PC-3 (cell line): ENCODE measurements at regions not wholly inside any gene's neighbourhood (a gene's known extent, or its start where the extent isn't known, plus 50 kb on each side); places are given as distances from the start of the nearest gene placed in this dataset.

Experiments used
- ATAC-seq: fragments of 200-7000 bp; cut with Tn5 transposase; 2 replicates; pipeline ENCODE4 v1.9.1; 2020; ENCODE audit warnings: mild to moderate bottlenecking, moderate library complexity
- BruUV-seq: library from RNA; stranded (reverse); fragments of 400-500 nt; replicated peaks from 2 replicates; lab custom pipeline; 2021; lab: Mats Ljungman, UMichigan
- CTCF ChIA-PET: fragments of 300-600 bp; sonication (Branson Sonifier 250); formaldehyde crosslinking; loops from one replicate; lab custom pipeline; 2022; ENCODE audit warnings: antibody characterized with exemption; lab: Charles Lee
- POLR2A ChIA-PET: fragments of 300-600 bp; sonication (Branson Sonifier 250); formaldehyde crosslinking; loops from one replicate; lab custom pipeline; 2022; ENCODE audit warnings: antibody characterized with exemption; ENCODE audit not compliant: unreplicated experiment; lab: Charles Lee
- DNase-seq: peaks from one replicate; pipeline ENCODE4 v3.0.0-alpha.2; 2015
- H2AFZ ChIP-seq: fragments of 300-600 bp; sonication (generic); 2 replicates; pipeline ENCODE4 v1.6.0; 2016; ENCODE audit warnings: antibody characterized with exemption, low read length
- H3F3A ChIP-seq: fragments of 300-600 bp; sonication (generic); one replicate; pipeline ENCODE4 v1.6.0; 2017; ENCODE audit warnings: antibody characterized with exemption, low read length, control low read depth, mild to moderate bottlenecking; ENCODE audit not compliant: unreplicated experiment
- H3K27ac ChIP-seq: fragments of 300-600 bp; sonication (generic); 2 replicates; pipeline ENCODE4 v1.5.1; 2016; ENCODE audit warnings: mild to moderate bottlenecking, low read length
- H3K27me3 ChIP-seq: fragments of 300-600 bp; sonication (generic); 2 replicates; pipeline ENCODE4 v1.6.1; 2016; ENCODE audit warnings: low read length, mixed read lengths
- H3K36me3 ChIP-seq: fragments of 300-600 bp; sonication (generic); 2 replicates; pipeline ENCODE4 v1.6.1; 2016; ENCODE audit warnings: low read depth, mixed run types, low read length, mixed read lengths
- H3K4me1 ChIP-seq: fragments of 300-600 bp; sonication (generic); 2 replicates; pipeline ENCODE4 v1.5.1; 2016; ENCODE audit warnings: low read length; ENCODE audit not compliant: insufficient read depth
- H3K4me2 ChIP-seq: fragments of 300-600 bp; sonication (generic); 2 replicates; pipeline ENCODE4 v1.6.0; 2016; ENCODE audit warnings: low read length
- H3K4me3 ChIP-seq: fragments of 300-600 bp; sonication (generic); 2 replicates; pipeline ENCODE4 v1.5.1; 2016; ENCODE audit warnings: mild to moderate bottlenecking, low read length, mixed read lengths
- H3K79me2 ChIP-seq: fragments of 300-600 bp; sonication (generic); 2 replicates; pipeline ENCODE4 v1.6.1; 2017; ENCODE audit warnings: low read length, mixed read lengths
- H3K9ac ChIP-seq: fragments of 300-600 bp; sonication (generic); 2 replicates; pipeline ENCODE4 v1.6.0; 2016; ENCODE audit warnings: mild to moderate bottlenecking, low read length
- H3K9me2 ChIP-seq: fragments of 300-600 bp; sonication (generic); replicated peaks from 2 replicates; pipeline ENCODE4 v1.6.1; 2016; ENCODE audit warnings: mixed run types, low read length, mixed read lengths
- H3K9me3 ChIP-seq: fragments of 300-600 bp; sonication (generic); 2 replicates; pipeline ENCODE4 v1.6.1; 2016; ENCODE audit warnings: low read length, mixed read lengths
- H4K20me1 ChIP-seq: fragments of 300-600 bp; sonication (generic); 2 replicates; pipeline ENCODE4 v1.6.1; 2016; ENCODE audit warnings: low read length, mixed read lengths
- EZH2 ChIP-seq: fragments of 300-600 bp; sonication (generic); IDR thresholded peaks from one replicate; pipeline ENCODE4 v1.6.1; 2017; ENCODE audit warnings: antibody characterized with exemption, mild to moderate bottlenecking, low read length; ENCODE audit not compliant: unreplicated experiment
- EZH2phosphoT487 ChIP-seq: fragments of 300-600 bp; sonication (generic); IDR thresholded peaks from 2 replicates; pipeline ENCODE4 v1.6.1; 2018; ENCODE audit warnings: mild to moderate bottlenecking, antibody characterized with exemption, low read length, borderline replicate concordance
- intact Hi-C: fragments of 100-400 bp; cut with micrococcal nuclease; formaldehyde crosslinking; loops from 2 replicates; pipeline ENCODE4 v1.9.0; 2023
- TF ChIP-seq, protein P1 (sequence below): fragments of 300-600 bp; sonication (generic); conservative IDR thresholded peaks from 2 replicates; pipeline ENCODE4 v1.5.1; 2017; ENCODE audit warnings: antibody characterized with exemption, low read depth, mild to moderate bottlenecking, low read length

GRCh38 chr5:41621420-41621819 lies 111.0 kb upstream of the PLCXD3 start:
- Histone ChIP-seq H3K9ac (no peak overlapping the region), H3K9me3 (no peaks in the 10 kb centered on the region), H3K4me2 (no peak overlapping the region), H2AFZ (no peak overlapping the region), H3K27ac (no peak overlapping the region), H3K4me1 (no peaks in the 10 kb centered on the region), H4K20me1 (no peaks in the 10 kb centered on the region), H3F3A (no peaks in the 10 kb centered on the region), H3K79me2 (no peaks in the 10 kb centered on the region), H3K36me3 (no peaks in the 10 kb centered on the region), H3K27me3 (no peaks in the 10 kb centered on the region), H3K4me3 (no peak overlapping the region), H3K9me2 (no peaks in the 10 kb centered on the region)
- no peak for ATAC-seq
- ChIA-PET POLR2A (interaction anchor here (0.6 kb wide), 1 partner anchor 103 kb away, joined by 8 read pairs; no protein-coding TSS in a partner anchor), CTCF (interaction anchor here (0.6 kb wide), 1 partner anchor 20 kb away, joined by 4 read pairs; no protein-coding TSS in a partner anchor)
- no peak for DNase-seq
- no TSS peak for BruUV-seq
- TF ChIP-seq EZH2: no peak
- no peak for TF ChIP-seq EZH2phosphoT487
- TF ChIP-seq, protein P1, sequence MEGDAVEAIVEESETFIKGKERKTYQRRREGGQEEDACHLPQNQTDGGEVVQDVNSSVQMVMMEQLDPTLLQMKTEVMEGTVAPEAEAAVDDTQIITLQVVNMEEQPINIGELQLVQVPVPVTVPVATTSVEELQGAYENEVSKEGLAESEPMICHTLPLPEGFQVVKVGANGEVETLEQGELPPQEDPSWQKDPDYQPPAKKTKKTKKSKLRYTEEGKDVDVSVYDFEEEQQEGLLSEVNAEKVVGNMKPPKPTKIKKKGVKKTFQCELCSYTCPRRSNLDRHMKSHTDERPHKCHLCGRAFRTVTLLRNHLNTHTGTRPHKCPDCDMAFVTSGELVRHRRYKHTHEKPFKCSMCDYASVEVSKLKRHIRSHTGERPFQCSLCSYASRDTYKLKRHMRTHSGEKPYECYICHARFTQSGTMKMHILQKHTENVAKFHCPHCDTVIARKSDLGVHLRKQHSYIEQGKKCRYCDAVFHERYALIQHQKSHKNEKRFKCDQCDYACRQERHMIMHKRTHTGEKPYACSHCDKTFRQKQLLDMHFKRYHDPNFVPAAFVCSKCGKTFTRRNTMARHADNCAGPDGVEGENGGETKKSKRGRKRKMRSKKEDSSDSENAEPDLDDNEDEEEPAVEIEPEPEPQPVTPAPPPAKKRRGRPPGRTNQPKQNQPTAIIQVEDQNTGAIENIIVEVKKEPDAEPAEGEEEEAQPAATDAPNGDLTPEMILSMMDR: no peak
- intact Hi-C loops: no loop called here

DNA sequence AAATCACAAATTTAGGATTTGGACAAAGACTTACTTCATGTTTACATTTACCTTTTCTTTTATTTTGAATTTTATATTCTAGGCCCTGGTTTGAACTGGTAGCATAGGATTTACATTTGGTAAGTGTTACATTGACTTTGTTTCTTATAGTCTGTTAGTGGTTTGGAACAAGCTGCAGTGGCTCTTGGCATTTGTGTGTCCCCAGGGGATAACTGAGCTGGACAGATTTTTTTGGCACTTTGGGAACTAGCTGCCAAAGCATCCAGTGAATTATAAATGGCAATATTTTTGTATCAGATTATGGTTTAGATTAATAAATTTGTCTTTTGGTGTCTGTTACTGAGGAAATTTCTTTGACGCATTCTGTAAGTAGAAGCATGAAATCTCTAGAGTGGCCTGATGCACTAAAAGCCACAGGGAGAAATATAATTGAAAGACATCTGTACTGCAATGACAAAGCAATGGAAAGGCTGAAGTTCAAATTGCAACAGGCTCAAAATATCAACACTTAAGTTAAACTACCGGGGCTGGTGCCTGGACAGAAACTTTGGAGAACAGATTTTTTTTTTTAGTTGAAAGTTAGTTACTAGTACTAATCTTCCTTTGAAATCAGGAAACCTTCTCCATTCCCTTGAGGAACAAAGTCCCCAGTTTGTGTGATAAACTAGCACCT lies 107.6 kb upstream of the PLCXD3 start:
- Histone ChIP-seq H3K36me3 (no peaks in the 10 kb centered on the region), H3K9me3 (no peaks in the 10 kb centered on the region), H3K27me3 (no peaks in the 10 kb centered on the region), H2AFZ (no peak overlapping the region), H3K4me2 (no peak overlapping the region), H4K20me1 (no peaks in the 10 kb centered on the region), H3K79me2 (no peaks in the 10 kb centered on the region), H3K4me1 (no peaks in the 10 kb centered on the region), H3F3A (no peaks in the 10 kb centered on the region), H3K9me2 (no peaks in the 10 kb centered on the region), H3K9ac (no peak overlapping the region), H3K4me3 (no peak overlapping the region), H3K27ac (no peak overlapping the region)
- TF ChIP-seq EZH2 (no peak), EZH2phosphoT487 (no peak)
- TF ChIP-seq, protein P1: no peak
- intact Hi-C loops: no loop called here
- ChIA-PET CTCF (no interaction called here), POLR2A (no interaction called here)
- DNase-seq (no peak), ATAC-seq (no peak)
- no TSS peak for BruUV-seq

GRCh38 chr5:41610386-41610785 lies 100.0 kb upstream of the PLCXD3 start:
- H3F3A ChIP-seq: no peaks in the 10 kb centered on the region
- no peaks in the 10 kb centered on the region for H3K9me3 ChIP-seq
- H3K27me3 ChIP-seq: no peaks in the 10 kb centered on the region
- no peak overlapping the region for H2AFZ ChIP-seq
- no peak overlapping the region for H3K4me3 ChIP-seq
- CTCF ChIA-PET: no interaction called here
- no peak for TF ChIP-seq EZH2phosphoT487
- TF ChIP-seq, protein P1: no peak
- TF ChIP-seq EZH2: no peak
- POLR2A ChIA-PET: no interaction called here
- H3K27ac ChIP-seq: no peak overlapping the region
- no peak overlapping the region for H3K9ac ChIP-seq
- no peak for DNase-seq
- no peaks in the 10 kb centered on the region for H4K20me1 ChIP-seq
- no peaks in the 10 kb centered on the region for H3K9me2 ChIP-seq
- no TSS peak for BruUV-seq
- no peaks in the 10 kb centered on the region for H3K4me1 ChIP-seq
- H3K79me2 ChIP-seq: no peaks in the 10 kb centered on the region
- intact Hi-C loops: no loop called here
- H3K36me3 ChIP-seq: no peaks in the 10 kb centered on the region
- H3K4me2 ChIP-seq: no peak overlapping the region
- ATAC-seq: no peak
